NT2/D1 (cell line): ENCODE measurements at regions not wholly inside any gene's neighbourhood (a gene's known extent, or its start where the extent isn't known, plus 50 kb on each side); places are given as distances from the start of the nearest gene placed in this dataset.
"Not testable (repeated sequence)": the region's sequence is repeated elsewhere in the genome, so short reads cannot be mapped to it uniquely, and the experiment has no call there.

Experiments used
- DNase-seq: peaks from one replicate; pipeline ENCODE4 v3.0.0-alpha.2; 2011; ENCODE audit warnings: low read depth, low spot score
- H3K27me3 ChIP-seq: 2 replicates; pipeline ENCODE4 v1.6.0; 2011; ENCODE audit warnings: mild to moderate bottlenecking; ENCODE audit not compliant: insufficient read length, insufficient read depth
- H3K36me3 ChIP-seq: 2 replicates; pipeline ENCODE4 v1.6.1; 2011; ENCODE audit warnings: mild to moderate bottlenecking, low read length, mixed read lengths; ENCODE audit not compliant: insufficient read depth, insufficient read length
- H3K4me1 ChIP-seq: 2 replicates; pipeline ENCODE4 v1.5.1; 2011; ENCODE audit not compliant: insufficient read depth, insufficient read length
- H3K4me3 ChIP-seq: 2 replicates; pipeline ENCODE4 v1.5.1; 2011; ENCODE audit warnings: low read depth; ENCODE audit not compliant: insufficient read length
- H3K9ac ChIP-seq: 2 replicates; pipeline ENCODE4 v1.6.0; 2011; ENCODE audit warnings: low read depth; ENCODE audit not compliant: insufficient read length
- H3K9me3 ChIP-seq: 2 replicates; pipeline ENCODE4 v1.5.1; 2011; ENCODE audit warnings: mild to moderate bottlenecking, low read length; ENCODE audit not compliant: insufficient read depth
- SUZ12 ChIP-seq: IDR thresholded peaks from 2 replicates; pipeline ENCODE4 v1.6.1; 2011; ENCODE audit not compliant: insufficient read length, insufficient read depth; ENCODE audit errors: extremely low read depth
- YY1 ChIP-seq: IDR thresholded peaks from 2 replicates; pipeline ENCODE4 v1.6.1; 2011; ENCODE audit not compliant: insufficient read length, insufficient read depth
- ZNF274 ChIP-seq: IDR thresholded peaks from 2 replicates; pipeline ENCODE4 v1.6.1; 2011; ENCODE audit warnings: mild to moderate bottlenecking, low read depth, low read length

DNA sequence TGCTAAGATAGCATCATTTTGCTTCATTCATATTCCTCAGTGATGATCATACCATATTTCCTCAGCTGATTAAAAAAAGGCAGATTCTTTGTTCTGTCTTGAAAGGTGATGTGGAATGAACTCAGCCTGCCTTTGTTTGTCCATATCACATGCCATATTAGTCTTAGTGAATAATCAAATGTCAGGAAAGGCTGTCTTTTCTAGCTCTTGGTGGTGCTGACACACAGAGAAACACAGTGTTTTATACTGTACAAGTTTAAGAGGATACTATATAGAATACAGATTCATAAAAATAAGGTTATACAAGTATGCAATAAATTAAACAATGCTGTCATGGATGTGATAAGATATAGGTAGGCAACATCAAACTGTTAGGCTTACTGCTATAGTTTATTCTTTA is 97.1 kb upstream of the FAM98A start:
- no peak overlapping the region for H3K9ac ChIP-seq
- no peaks in the 10 kb centered on the region for H3K36me3 ChIP-seq
- no peaks in the 10 kb centered on the region for H3K4me1 ChIP-seq
- no peak for DNase-seq
- H3K4me3 ChIP-seq = no peak overlapping the region
- no peak for TF ChIP-seq YY1
- no peak for TF ChIP-seq ZNF274
- no peak for TF ChIP-seq SUZ12
- H3K9me3 ChIP-seq = peaks cover 9% of the 10 kb centered on the region; the same call in 1 of the 2 replicates
- no peaks in the 10 kb centered on the region for H3K27me3 ChIP-seq

DNA sequence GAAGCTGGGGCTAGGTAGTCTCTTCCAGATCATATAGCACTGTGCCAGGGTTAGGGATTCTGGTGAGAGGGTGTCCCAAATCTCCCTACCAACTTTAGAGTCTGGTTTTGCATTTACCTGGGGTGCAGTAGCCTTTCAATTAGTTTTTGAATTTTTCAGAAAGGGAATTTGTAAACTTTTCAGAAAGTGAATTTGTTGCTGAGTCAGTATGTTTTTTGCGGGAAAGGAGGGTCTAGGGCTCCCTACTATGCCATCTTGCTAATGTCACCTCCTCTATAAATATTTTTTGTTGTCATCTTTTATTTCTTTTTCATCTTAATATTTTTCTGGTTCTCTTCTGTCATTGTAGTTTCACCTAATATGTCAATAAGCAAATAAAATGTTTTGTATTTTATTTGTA is 95.8 kb upstream of the FAM98A start:
- TF ChIP-seq ZNF274 (no peak), YY1 (no peak), SUZ12 (no peak)
- Histone ChIP-seq H3K27me3 (no peaks in the 10 kb centered on the region), H3K9me3 (peaks cover 9% of the 10 kb centered on the region; the same call in 1 of the 2 replicates), H3K4me1 (no peaks in the 10 kb centered on the region), H3K9ac (no peak overlapping the region), H3K36me3 (no peaks in the 10 kb centered on the region), H3K4me3 (no peak overlapping the region)
- no peak for DNase-seq

GRCh38 chr2:33690686-33691085 is 91.6 kb upstream of the FAM98A start:
- peaks cover 18% of the 10 kb centered on the region for H3K9me3 ChIP-seq
- H3K27me3 ChIP-seq, DNase-seq, H3K36me3 ChIP-seq, H3K4me3 ChIP-seq, H3K4me1 ChIP-seq, H3K9ac ChIP-seq: not testable (repeated sequence)

GRCh38 chr2:33681364-33681757 is 82.3 kb upstream of the FAM98A start:
- TF ChIP-seq ZNF274 (no peak), YY1 (no peak), SUZ12 (no peak)
- Histone ChIP-seq H3K9ac (no peak overlapping the region), H3K4me1 (no peaks in the 10 kb centered on the region), H3K27me3 (no peaks in the 10 kb centered on the region), H3K9me3 (no peaks in the 10 kb centered on the region), H3K36me3 (no peaks in the 10 kb centered on the region), H3K4me3 (no peak overlapping the region)
- no peak for DNase-seq

GRCh38 chr2:33680644-33681363 is 81.7 kb upstream of the FAM98A start:
- Histone ChIP-seq H3K9ac (no peak overlapping the region), H3K4me3 (no peak overlapping the region), H3K4me1 (no peaks in the 10 kb centered on the region), H3K27me3 (no peaks in the 10 kb centered on the region), H3K9me3 (no peaks in the 10 kb centered on the region), H3K36me3 (no peaks in the 10 kb centered on the region)
- TF ChIP-seq YY1 = no peak
- no peak for TF ChIP-seq SUZ12
- no peak for TF ChIP-seq ZNF274
- no peak for DNase-seq

GRCh38 chr2:33678436-33678835 is 79.3 kb upstream of the FAM98A start:
- no peaks in the 10 kb centered on the region for H3K9me3 ChIP-seq
- no peaks in the 10 kb centered on the region for H3K36me3 ChIP-seq
- H3K9ac ChIP-seq = no peak overlapping the region
- peak; percentile 18 for DNase-seq
- no peak overlapping the region for H3K4me3 ChIP-seq
- H3K27me3 ChIP-seq = no peaks in the 10 kb centered on the region
- no peak for TF ChIP-seq ZNF274
- no peak for TF ChIP-seq YY1
- TF ChIP-seq SUZ12 = no peak
- no peaks in the 10 kb centered on the region for H3K4me1 ChIP-seq

DNA sequence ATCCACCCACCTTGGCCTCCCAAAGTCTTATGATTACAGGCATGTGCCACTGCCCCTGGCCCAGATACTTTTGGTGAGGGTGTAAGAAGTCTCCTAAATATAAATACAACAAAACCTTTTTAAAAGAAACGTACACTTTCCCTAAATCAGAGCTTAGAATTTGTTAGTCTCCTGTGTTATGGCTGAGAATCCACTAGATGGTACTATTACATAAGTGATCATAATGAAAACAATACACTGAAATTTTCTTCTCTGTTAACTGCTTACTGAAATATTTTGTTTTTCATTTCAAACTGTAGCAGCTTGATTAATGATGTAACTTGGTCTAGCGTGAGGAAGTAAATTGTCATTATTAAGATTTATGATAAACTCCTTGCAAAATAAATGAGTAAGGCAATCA is 74.8 kb upstream of the FAM98A start:
- Histone ChIP-seq H3K4me3 (no peak overlapping the region), H3K27me3 (no peaks in the 10 kb centered on the region), H3K9me3 (no peaks in the 10 kb centered on the region), H3K4me1 (no peaks in the 10 kb centered on the region), H3K9ac (no peak overlapping the region), H3K36me3 (no peaks in the 10 kb centered on the region)
- no peak for DNase-seq
- TF ChIP-seq YY1 (no peak), ZNF274 (no peak), SUZ12 (no peak)
